ENCODE measurements at regions not wholly inside any gene's neighbourhood (a gene's known extent, or its start where the extent isn't known, plus 50 kb on each side); places are given as distances from the start of the nearest gene placed in this dataset.

DNA sequence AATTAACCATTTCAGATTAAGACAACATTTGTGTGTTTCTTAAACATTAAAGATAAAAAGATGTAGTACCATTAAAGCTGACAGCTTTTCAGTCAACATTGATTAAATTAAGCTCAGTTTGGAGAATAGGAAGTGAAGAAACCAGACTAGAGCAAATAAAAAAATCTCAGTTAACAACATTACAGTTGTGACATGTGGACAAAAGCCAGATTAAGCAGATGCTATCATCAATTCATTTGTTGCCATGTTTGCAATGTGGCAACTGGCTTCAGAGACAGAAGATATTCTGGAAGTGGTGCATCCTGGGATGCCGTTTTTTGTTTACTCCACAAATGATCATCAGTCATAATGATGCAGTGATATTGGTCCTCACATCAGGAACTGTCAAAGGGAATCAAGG, 70.3 kb upstream of the CNTLN start:
- TF ChIP-seq TAF1 (IDR thresholded peaks at IDR 0.05; ENCODE audit: borderline replicate concordance, insufficient read depth, low read length): no peak
- no peak for TF ChIP-seq POLR2AphosphoS5 (IDR thresholded peaks at IDR 0.05; ENCODE audit: low read depth, low read length)
